Coronary artery (tissue), 2 donors: ENCODE measurements at regions not wholly inside any gene's neighbourhood (a gene's known extent, or its start where the extent isn't known, plus 50 kb on each side); places are given as distances from the start of the nearest gene placed in this dataset.

Experiments
- DNase-seq: peaks from one replicate; pipeline ENCODE4 v3.0.0-alpha.2; 2017; ENCODE audit warnings: low spot score
- H3K27ac ChIP-seq, 2 donors: fragments of 200-600 bp; sonication (generic); one replicate each; pipeline ENCODE4 v1.5.1; 2016 to 2019
- H3K4me3 ChIP-seq: fragments of 200-600 bp; sonication (generic); 2 replicates; pipeline ENCODE4 v1.5.1; 2016; ENCODE audit warnings: mild to moderate bottlenecking, moderate library complexity
- TF ChIP-seq, protein P1 (sequence below): fragments of 200-600 bp; sonication (generic); IDR thresholded peaks from one replicate; pipeline ENCODE4 v1.5.1; 2019; ENCODE audit warnings: antibody characterized with exemption

DNA sequence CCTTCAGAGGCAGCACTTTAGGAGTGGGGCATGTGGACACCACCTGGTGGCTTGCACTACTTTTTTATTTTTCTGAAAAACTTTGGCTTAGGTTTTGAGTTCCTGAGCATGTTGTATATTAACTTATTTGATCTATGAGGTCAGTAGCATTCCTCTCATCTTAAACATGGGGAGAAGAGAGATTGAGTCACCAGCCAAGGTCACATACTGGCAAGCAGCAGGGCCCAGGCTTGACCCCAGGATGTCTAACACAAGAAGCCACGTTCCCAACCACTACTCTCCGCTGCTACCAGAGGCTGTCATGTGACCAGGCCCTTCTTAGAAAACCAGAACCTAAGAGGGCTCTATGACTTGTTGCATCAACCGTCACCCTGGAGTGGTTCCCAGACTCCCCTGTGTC, 210.3 kb upstream of the GPR26 start:
- no peak overlapping the region for H3K4me3 ChIP-seq
- TF ChIP-seq, protein P1, sequence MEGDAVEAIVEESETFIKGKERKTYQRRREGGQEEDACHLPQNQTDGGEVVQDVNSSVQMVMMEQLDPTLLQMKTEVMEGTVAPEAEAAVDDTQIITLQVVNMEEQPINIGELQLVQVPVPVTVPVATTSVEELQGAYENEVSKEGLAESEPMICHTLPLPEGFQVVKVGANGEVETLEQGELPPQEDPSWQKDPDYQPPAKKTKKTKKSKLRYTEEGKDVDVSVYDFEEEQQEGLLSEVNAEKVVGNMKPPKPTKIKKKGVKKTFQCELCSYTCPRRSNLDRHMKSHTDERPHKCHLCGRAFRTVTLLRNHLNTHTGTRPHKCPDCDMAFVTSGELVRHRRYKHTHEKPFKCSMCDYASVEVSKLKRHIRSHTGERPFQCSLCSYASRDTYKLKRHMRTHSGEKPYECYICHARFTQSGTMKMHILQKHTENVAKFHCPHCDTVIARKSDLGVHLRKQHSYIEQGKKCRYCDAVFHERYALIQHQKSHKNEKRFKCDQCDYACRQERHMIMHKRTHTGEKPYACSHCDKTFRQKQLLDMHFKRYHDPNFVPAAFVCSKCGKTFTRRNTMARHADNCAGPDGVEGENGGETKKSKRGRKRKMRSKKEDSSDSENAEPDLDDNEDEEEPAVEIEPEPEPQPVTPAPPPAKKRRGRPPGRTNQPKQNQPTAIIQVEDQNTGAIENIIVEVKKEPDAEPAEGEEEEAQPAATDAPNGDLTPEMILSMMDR = no peak
- no peak overlapping the region for H3K27ac ChIP-seq
- no peak for DNase-seq

DNA sequence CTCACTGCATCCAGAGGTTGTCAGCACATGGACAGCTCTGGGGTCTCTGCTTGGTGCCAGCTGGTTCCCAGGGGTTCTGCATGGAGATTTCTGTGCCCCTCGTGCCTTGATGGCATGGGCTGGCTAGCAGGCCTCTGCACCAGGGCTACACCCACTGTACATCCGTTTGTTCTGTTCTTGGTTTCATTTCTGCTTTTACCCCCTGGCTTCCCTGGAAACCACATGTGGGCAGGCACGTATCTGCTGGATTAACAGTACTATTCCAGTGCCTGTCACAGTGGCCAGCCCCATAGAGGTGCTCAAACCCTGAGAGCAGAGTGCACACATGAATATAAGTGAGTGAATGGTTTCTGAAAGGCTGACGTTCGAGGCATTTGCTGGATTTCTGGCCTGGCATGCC, 207.2 kb upstream of the GPR26 start:
- H3K27ac ChIP-seq = no peak overlapping the region
- no peak for DNase-seq
- TF ChIP-seq, protein P1 = no peak
- H3K4me3 ChIP-seq = no peak overlapping the region

DNA sequence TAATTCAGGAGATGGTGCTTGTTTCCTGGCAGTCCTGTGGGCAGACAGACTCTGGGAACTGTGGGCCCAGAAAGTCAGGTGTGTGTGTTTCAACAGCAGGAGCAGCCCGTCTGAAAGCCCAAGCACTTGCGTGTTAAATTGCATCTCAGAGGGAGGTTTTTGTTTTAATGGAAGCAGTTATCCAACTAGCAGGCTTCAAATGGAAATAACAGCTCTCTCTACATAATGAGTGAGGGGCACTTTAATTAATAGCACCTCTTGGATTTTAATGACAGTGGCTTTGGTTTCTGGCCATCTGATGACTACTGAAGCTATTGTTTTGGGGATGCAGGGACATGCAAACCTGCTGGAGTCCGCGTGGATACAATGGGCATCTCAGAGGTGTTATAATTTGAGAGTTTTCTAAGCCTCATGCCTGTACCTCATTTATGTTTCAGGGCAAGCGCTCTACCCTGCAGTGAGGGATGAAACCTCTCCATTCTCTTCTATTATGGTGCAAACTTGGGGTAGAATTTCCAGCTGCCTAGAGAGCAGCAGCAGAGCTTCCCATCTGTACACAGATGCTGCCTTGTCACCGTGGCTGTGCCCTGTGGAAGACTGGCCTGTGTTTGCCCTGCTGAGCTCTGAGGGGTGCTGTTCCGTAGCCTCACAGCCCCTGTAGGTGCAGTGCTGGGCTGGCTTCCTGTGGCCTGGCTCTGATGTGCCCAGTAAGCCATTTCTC, 206.6 kb upstream of the GPR26 start:
- no peak overlapping the region for H3K4me3 ChIP-seq
- TF ChIP-seq, protein P1 = no peak
- no peak overlapping the region for H3K27ac ChIP-seq

DNA sequence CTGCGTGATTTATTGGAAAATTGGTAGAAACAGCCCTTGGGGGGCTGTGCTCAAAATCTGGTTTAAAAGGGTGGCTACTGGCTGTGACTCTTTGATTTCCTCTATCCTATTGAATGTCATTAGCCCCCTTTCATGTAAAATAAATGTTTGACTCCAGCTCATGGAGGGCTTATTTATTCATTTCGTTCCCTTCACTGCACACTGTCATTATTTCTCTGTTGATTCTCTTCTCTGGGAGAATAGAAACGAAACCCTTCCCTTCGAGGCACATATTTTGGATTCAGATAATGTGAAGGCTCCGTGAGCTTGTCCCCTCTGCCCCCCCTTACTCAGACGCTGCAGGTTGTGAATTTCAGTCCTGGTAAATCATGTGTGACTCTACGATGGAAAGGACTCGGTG, 203.9 kb upstream of the GPR26 start:
- TF ChIP-seq, protein P1 = no peak
- no peak for DNase-seq
- H3K27ac ChIP-seq = no peak overlapping the region

More for the DNA sequence above, 206.6 kb upstream of the GPR26 start:
- DNase-seq = no peak

DNA sequence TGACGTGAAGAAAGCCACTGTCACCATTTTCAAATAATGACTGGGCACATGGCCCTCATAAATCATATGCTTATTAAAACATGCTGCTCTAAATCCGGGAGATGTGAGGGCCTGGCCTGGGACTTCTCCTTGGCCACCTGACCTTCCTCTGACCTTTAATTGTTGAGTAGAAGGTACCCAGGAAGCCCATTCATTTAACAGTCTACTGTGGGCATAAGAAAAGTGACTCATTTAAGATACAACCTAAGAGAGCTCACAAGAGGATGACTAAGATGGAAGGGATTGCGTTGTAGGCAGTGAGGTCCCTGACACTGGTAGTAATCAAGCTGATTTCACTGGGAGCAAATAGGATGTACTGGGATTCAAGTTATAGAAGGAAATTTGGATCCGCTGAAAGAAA, 203.4 kb upstream of the GPR26 start:
- DNase-seq = no peak
- Histone ChIP-seq H3K4me3 (no peak overlapping the region), H3K27ac (no peak overlapping the region)
- TF ChIP-seq, protein P1 = no peak

More for the DNA sequence above, 203.9 kb upstream of the GPR26 start:
- no peak overlapping the region for H3K4me3 ChIP-seq

DNA sequence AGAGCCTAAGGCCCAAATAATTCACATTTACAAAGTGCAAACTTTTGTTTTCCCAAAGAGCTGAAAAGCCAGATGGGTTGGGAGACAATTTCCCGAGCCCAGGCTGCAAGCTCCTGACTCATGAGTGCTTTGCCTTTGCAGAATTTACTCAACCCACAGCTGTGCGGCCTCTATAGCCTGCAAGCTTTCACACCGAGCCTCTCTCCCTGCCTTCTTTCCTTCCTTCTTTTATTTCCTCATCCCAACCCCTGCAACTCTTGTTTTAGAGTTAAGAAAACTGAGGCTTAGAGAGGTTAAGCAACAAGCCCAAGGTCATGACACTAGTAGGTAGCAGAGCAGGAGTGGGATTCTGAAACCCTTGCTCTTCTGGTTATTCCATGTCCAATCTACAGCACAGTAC, 203.0 kb upstream of the GPR26 start:
- Histone ChIP-seq H3K4me3 (no peak overlapping the region), H3K27ac (no peak overlapping the region)
- TF ChIP-seq, protein P1 = no peak
- no peak for DNase-seq

DNA sequence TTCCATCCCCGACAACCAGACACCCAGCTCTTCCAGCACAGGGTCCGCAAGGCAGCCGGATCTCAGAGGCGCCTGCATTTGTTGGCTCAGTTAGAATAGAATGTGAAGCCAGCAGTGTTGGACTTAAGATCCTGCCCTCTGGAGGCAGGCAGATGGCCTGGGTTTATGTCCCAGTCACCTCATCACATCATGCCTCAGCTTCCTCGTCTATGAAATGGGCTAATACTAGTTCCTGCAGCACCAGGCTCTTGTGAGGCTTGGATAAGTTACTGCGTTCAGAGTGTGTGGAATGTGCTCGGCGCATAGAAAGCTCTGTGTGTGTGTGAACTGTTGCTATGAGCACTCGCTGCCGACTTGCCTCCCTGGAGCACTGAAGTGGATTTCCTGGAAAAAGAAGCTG, 202.5 kb upstream of the GPR26 start:
- DNase-seq = no peak
- H3K4me3 ChIP-seq = no peak overlapping the region
- TF ChIP-seq, protein P1 = no peak

More for the DNA sequence above, 202.5 kb upstream of the GPR26 start:
- no peak overlapping the region for H3K27ac ChIP-seq
